Aorta (tissue), 5 donors: ENCODE measurements at regions not wholly inside any gene's neighbourhood (a gene's known extent, or its start where the extent isn't known, plus 50 kb on each side); places are given as distances from the start of the nearest gene placed in this dataset.

Source experiments
- ATAC-seq: fragments of 200-7000 bp; cut with Tn5 transposase; one replicate; pipeline ENCODE4 v1.9.1; 2022; ENCODE audit warnings: moderate library complexity; ENCODE audit not compliant: low FRiP score
- DNase-seq, 2 donors: peaks; one replicate each; pipeline ENCODE4 v3.0.0-alpha.2; 2020
- H3K27ac ChIP-seq, 2 donors: one replicate each; pipeline ENCODE4 v1.5.1; 2013; ENCODE audit warnings: low read length in 2 of 2, mild to moderate bottlenecking in 2 of 2, moderate library complexity in 2 of 2, control low read depth in 1 of 2, inconsistent platforms in 1 of 2, low read depth in 1 of 2
- H3K27me3 ChIP-seq, 2 donors: one replicate each; pipeline ENCODE4 v1.6.1; 2013; ENCODE audit warnings: control low read depth in 1 of 2, low read length in 1 of 2, mild to moderate bottlenecking in 1 of 2, moderate library complexity in 1 of 2; ENCODE audit not compliant: insufficient read depth in 2 of 2, control insufficient read depth in 1 of 2
- H3K36me3 ChIP-seq, 2 donors: one replicate each; pipeline ENCODE4 v1.6.1; 2013; ENCODE audit warnings: control low read depth in 1 of 2, low read length in 1 of 2, mild to moderate bottlenecking in 1 of 2; ENCODE audit not compliant: insufficient read depth in 2 of 2, control insufficient read depth in 1 of 2
- H3K4me1 ChIP-seq, 2 donors: one replicate each; pipeline ENCODE4 v1.6.1; 2013; ENCODE audit warnings: low read length in 2 of 2, control low read depth in 1 of 2, mild to moderate bottlenecking in 1 of 2, moderate library complexity in 1 of 2; ENCODE audit not compliant: insufficient read depth in 2 of 2, control insufficient read depth in 1 of 2
- H3K4me3 ChIP-seq, 2 donors: one replicate each; pipeline ENCODE4 v1.5.1; 2013; ENCODE audit warnings: low read length in 2 of 2, control low read depth in 1 of 2, mild to moderate bottlenecking in 1 of 2
- H3K9me3 ChIP-seq: one replicate; pipeline ENCODE4 v1.6.1; 2013; ENCODE audit warnings: mild to moderate bottlenecking, low read length; ENCODE audit not compliant: control insufficient read depth
- WGBS, 2 donors: extraction: QIAGEN DNeasy Blood & Tissue Kit; methylation state at CpG; one replicate each; pipeline ENCODE4 v1.1.7; 2013; 5-methylcytosine and 5-hydroxymethylcytosine counted together
- intact Hi-C, 2 donors: fragments of 100-400 bp; cut with DNase I; formaldehyde crosslinking; loops; one replicate each; pipeline versions ENCODE4 v1.14.2 to v1.15.0; 2022
- donor health status: healthy with polysubstance abuse.
- donor health status: Bipolar disorder and iron deficiency.
- donor health status: DM: no; HTN: no; CAD: no.
- donor health status: DM: no; HTN: no; CAD: no.
- donor health status: DM: yes; HTN: yes; CAD: no.

DNA sequence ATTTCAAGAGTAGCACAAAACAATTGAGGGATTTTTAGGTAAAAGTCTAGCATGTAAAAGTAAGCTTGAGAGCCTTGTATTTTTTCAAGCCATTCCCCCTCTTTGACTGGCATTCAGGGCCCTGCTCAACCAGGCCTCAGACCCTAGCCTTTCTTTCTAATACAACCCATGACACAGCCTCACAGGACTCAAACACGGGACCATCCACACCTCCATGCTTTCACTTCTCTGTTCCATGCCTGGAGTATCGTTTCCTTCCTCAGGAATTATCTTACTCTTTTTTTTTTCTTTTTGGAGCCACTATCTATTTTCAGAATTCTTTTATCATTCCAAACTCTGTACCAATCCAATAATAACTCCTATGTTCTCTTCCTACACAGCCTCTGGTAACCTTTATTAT, 560.2 kb upstream of the CLINT1 start:
- intact Hi-C loops: loop anchor here in 1 of 2 donors (10.0 kb wide), 1 partner anchor 456 kb away; no protein-coding TSS in a partner anchor
- ATAC-seq (no peak), DNase-seq (no peak)
- Histone ChIP-seq H3K27me3 (no peaks in the 10 kb centered on the region), H3K36me3 (no peaks in the 10 kb centered on the region), H3K27ac (no peak overlapping the region), H3K4me3 (no peak overlapping the region), H3K4me1 (peaks cover 0 to 2% of the 10 kb centered on the region in 2 donors), H3K9me3 (no peaks in the 10 kb centered on the region)
- WGBS, 2 donors: 86 to 95% methylated on average over 2 of the region's 2 CpGs

DNA sequence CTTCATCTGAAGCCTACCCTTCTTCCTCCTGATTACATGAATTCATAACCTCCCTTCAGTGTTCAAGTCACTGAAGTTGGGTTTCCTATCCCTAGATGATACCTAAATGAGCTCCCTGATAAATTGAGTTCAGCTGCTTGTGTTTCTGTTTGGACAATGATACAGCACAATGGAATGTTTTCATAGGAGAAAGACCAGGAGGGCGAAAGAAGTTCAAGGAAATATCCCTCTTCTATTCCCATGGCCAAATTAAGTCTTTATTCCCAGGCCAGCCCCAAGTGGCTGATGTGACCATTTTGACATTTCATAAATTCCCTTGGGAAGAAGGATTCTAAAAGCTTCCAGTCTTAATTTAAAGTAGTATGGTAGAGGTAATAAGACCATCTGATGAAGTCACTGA, 555.8 kb upstream of the CLINT1 start:
- Histone ChIP-seq H3K27me3 (no peaks in the 10 kb centered on the region), H3K36me3 (no peaks in the 10 kb centered on the region), H3K9me3 (no peaks in the 10 kb centered on the region), H3K27ac (peak overlapping the region in 1 of 2 donors; percentile 21), H3K4me3 (no peak overlapping the region), H3K4me1 (peaks cover 0 to 5% of the 10 kb centered on the region in 2 donors)
- intact Hi-C loops: loop anchor here in 1 of 2 donors (5.0 to 10.0 kb wide), 2 partner anchors 460 to 693 kb away; no protein-coding TSS in a partner anchor
- ATAC-seq: peak; percentile 76
- DNase-seq: no peak
- 3 to 4% methylated on average over 1 of the region's 1 CpG for WGBS, 2 donors

DNA sequence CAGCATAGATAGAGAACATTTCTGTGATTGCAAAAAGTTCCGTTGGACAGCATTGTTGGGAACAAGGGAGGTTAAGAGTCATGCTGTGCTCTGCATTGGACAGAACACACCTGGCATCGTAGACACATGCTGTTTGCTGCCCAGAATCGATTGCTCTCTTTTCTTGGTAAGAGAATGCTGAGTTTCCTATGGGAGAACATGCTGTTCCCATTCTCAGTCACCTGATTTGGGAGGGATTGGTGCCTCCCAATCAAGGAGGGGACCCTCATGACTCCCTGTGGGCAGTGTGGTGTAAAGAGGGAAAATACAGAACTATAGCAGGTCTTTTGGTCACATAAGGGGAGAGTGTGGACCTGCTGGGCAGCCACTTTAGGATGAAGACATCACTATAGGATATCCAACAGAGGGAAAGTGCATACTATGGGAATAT, 555.4 kb upstream of the CLINT1 start:
- ATAC-seq (peak; percentile 6), DNase-seq (no peak)
- no peaks in the 10 kb centered on the region for H3K27me3 ChIP-seq

DNA sequence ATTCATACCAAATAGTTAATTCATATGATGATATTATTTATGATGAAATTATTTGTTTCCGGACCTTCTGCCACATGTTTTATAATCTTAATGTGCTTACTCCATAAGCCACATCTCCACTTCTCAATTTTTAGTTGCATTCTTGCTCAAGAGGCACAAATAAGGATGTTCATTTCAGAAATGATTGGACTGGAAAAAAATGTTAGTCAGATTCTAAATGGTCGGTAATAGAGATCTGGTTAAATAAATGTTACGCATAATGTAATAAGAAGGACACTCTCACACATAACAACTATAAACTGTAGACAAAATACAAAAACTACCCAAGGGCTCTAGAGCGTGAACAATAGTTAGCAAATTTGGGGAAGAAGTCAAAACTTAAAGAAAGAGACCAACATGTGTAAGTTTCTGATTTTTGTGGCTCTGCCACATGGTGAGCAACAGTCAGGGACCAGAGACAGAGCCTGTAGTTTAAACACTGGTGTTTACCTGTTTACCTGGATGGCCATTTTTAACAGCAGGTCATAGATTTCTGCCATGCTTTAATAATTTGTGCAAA, 554.3 kb upstream of the CLINT1 start:
- DNase-seq (no peak), ATAC-seq (no peak)
- Histone ChIP-seq H3K4me3 (no peak overlapping the region), H3K27me3 (no peaks in the 10 kb centered on the region), H3K36me3 (no peaks in the 10 kb centered on the region), H3K27ac (no peak overlapping the region), H3K9me3 (no peaks in the 10 kb centered on the region), H3K4me1 (peaks cover 0 to 5% of the 10 kb centered on the region in 2 donors)
- 94 to 98% methylated on average over 4 of the region's 4 CpGs for WGBS, 2 donors
- intact Hi-C loops: loop anchor here in 1 of 2 donors (5.0 to 10.0 kb wide), 2 partner anchors 462 to 694 kb away; no protein-coding TSS in a partner anchor

More for the DNA sequence above, 555.4 kb upstream of the CLINT1 start:
- peaks cover 0 to 5% of the 10 kb centered on the region in 2 donors for H3K4me1 ChIP-seq
- H3K9me3 ChIP-seq: no peaks in the 10 kb centered on the region
- intact Hi-C loops: loop anchor here in 1 of 2 donors (5.0 to 10.0 kb wide), 2 partner anchors 460 to 693 kb away; no protein-coding TSS in a partner anchor
- no peaks in the 10 kb centered on the region for H3K36me3 ChIP-seq
- H3K4me3 ChIP-seq: no peak overlapping the region
- 51 to 75% methylated on average over 3 of the region's 3 CpGs for WGBS, 2 donors
- H3K27ac ChIP-seq: peak overlapping the region in 1 of 2 donors; percentile 21

DNA sequence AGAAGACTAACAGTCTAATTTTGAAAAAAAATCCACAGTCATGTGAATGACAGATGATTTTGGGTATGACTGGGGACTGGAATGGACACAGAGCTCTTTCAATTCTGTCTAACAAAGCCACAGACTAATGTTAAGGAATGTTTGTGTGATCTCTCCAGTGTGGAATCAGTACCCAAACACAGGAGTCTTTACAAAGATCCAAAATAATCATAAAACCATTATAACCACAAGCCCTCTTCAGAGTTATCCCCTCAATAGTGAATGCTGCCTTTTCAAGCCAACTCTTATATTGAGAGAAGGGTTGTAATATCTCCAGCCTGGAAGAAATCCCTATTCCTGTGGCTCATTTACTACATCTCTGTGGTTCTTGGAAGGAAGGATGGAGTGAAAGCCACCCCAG, 552.0 kb upstream of the CLINT1 start:
- H3K36me3 ChIP-seq: no peaks in the 10 kb centered on the region
- DNase-seq (no peak), ATAC-seq (no peak)
- intact Hi-C loops: loop anchor here in 1 of 2 donors (5.0 to 10.0 kb wide), 2 partner anchors 464 to 696 kb away; no protein-coding TSS in a partner anchor
- H3K27ac ChIP-seq: no peak overlapping the region
- H3K4me1 ChIP-seq: peaks cover 3 to 5% of the 10 kb centered on the region in 2 donors
- no peak overlapping the region for H3K4me3 ChIP-seq
- H3K27me3 ChIP-seq: no peaks in the 10 kb centered on the region
- no peaks in the 10 kb centered on the region for H3K9me3 ChIP-seq

DNA sequence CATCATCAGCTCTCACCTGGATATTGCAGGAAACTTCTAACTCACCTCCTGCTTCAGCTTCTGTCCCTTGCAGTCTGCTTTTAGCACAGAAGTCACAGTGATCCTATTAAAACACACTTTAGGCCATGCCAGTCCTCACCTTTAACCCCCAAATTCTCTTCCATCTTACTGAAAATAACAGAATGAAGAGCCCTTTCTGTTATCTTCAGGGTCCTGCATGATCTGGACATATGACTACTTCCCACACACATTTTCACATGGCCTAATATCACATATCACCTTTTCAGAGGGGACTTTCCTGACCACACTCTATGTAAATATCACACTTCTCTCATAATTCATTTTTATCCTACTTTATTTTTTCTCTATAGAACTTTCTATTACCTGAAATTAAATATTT, 550.6 kb upstream of the CLINT1 start:
- no peaks in the 10 kb centered on the region for H3K27me3 ChIP-seq
- no peak for DNase-seq
- intact Hi-C loops: loop anchor here in 1 of 2 donors (10.0 kb wide), 1 partner anchor 45 kb away; no protein-coding TSS in a partner anchor
- no peak overlapping the region for H3K4me3 ChIP-seq
- no peak for ATAC-seq
- no peaks in the 10 kb centered on the region for H3K36me3 ChIP-seq
- H3K4me1 ChIP-seq: peaks cover 3 to 5% of the 10 kb centered on the region in 2 donors
- H3K27ac ChIP-seq: no peak overlapping the region
- no peaks in the 10 kb centered on the region for H3K9me3 ChIP-seq

DNA sequence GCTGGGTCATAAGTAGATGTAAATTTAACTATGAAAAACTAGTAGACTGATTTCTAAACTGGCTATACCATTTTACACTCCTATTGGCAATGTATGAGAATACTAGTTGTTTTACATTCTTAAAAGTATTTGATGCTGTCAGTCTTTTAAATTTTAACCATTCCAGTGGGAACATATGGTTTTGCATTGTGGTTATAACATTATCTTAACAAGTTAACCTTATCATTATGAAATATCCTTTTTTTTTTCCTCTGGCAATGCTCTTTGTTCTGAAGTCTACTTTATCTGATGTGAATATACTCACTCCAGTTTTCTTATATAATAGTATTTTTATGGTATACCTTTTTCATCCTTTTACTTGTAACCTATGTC, 548.9 kb upstream of the CLINT1 start:
- Histone ChIP-seq H3K36me3 (no peaks in the 10 kb centered on the region), H3K27me3 (no peaks in the 10 kb centered on the region), H3K9me3 (peaks cover 2% of the 10 kb centered on the region), H3K4me1 (peaks cover 2 to 3% of the 10 kb centered on the region in 2 donors), H3K27ac (no peak overlapping the region), H3K4me3 (no peak overlapping the region)
- intact Hi-C loops: loop anchor here in 1 of 2 donors (10.0 kb wide), 1 partner anchor 47 kb away; no protein-coding TSS in a partner anchor
- ATAC-seq (no peak), DNase-seq (no peak)

DNA sequence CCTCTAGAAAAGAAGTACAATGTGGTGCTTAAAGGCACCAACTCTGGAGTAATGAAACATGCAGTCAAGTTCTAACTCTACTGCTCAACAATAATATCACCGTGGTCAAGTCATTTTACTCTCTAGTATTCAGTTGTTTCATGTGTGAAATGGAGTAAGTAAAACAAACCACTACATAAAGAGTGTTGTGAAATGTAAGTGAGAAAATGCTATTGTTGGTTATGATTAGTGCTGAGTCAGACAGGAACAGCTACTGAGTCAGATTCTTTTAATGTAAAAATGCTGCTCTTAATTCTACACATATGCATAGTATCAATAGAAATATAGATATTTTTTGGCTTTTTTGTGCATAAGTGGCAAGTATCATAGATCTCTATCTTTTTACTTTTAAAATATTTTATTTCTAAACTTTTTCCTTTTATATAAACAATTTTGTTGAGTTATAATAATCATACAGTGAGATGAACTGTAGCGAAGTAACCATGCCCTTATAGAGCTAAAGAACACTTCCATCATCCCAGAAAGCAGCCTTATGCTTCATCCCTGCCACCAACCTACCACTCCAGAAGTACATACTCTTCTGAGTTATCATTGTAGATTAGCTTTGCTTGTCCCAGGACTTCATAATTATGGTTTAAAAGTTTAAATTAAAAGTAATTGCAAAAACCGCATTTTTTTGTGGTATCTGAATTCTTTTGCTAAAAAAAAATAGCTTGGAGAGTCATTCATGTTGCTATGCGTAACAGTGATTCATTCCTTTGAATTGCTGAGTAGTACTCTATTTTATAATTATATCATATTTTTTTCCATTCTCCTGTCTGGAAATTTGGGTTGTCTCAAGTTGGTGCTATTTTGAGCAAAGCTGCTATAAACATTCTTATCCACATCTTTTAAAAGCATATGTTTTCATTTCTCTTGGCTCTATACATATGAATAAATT, 548.2 kb upstream of the CLINT1 start:
- peak; percentile 67 for ATAC-seq
- H3K36me3 ChIP-seq: no peaks in the 10 kb centered on the region
- peaks cover 0 to 3% of the 10 kb centered on the region in 2 donors for H3K4me1 ChIP-seq
- DNase-seq: no peak
- WGBS, 2 donors: 16 to 22% methylated on average over 4 of the region's 4 CpGs
- H3K27me3 ChIP-seq: no peaks in the 10 kb centered on the region
- peaks cover 2% of the 10 kb centered on the region for H3K9me3 ChIP-seq
- H3K4me3 ChIP-seq: no peak overlapping the region
- H3K27ac ChIP-seq: no peak overlapping the region
- intact Hi-C loops: loop anchor here in 1 of 2 donors (10.0 kb wide), 1 partner anchor 48 kb away; no protein-coding TSS in a partner anchor
